ENCODE measurements at regions not wholly inside any gene's neighbourhood (a gene's known extent, or its start where the extent isn't known, plus 50 kb on each side); places are given as distances from the start of the nearest gene placed in this dataset.
"Not testable (repeated sequence)": the region's sequence is repeated elsewhere in the genome, so short reads cannot be mapped to it uniquely, and the experiment has no call there.

DNA sequence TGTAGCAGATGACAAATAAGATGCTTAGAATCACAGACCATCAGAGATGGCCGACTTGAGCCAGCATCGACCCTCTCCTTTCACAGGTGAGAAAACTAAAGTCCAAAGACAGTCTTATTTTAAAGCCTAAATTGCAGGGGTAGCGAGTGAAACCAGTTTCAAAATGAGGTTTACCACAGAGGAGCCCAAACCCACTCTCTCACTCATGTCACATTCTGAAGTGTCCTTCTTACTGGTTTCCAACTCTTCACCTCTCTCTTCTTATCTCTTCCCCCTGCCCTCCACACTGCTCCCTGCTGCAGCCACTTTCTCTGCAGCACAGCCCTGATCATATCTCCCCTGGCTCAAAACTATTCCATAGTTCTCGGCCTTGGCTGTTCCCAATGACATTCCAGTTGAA lies 57.0 kb upstream of the NID2 start:
- in situ Hi-C loops (cut with MboI; ENCODE audit: low pct_unique_long_range_greater_than_20kb, low sequenced_read_pairs), result no loop called here
- no peak for DNase-seq

DNA sequence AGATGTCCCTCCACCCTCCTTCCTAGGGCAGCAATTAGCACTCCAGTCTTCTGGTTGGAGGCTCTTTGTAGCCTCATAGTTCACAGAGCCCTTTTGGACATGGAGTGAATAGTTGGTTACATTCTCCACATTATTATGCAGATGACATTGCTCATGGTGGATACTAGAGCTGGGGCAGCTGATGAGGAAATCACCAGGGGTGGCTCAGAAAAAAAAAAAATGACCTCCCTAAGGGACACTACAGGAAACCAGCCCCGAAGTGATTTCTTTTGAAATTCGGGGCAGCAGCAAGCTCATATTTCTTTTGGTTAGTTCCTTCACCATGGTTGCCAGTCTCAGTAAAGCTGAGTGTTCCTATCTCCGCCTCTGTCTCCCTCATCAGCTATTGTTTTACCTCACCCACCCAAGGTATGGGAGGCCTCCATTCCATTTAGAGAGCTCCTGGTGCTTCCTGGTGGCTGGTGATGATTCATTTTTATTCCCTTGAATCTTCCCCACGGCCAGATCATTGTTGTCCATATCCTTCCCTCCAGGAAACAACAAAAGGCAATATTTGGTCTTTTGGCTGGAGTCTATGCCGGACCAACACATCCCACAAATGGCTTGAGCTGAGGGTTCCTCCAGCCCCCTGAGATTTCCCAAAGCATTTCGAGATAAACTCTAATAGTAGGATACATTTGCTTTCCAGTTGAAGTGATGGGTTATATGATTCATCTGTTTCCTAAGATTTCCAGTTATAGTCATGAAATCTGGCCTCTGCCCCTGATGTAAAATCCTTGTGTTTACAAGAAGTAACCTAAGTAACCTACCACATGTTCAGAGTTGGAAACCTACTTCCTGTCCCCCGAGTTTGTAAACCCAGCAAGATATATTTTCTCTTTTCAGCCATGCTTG lies 56.2 kb upstream of the NID2 start:
- no peak for DNase-seq
- in situ Hi-C loops (cut with MboI; ENCODE audit: low pct_unique_long_range_greater_than_20kb, low sequenced_read_pairs), result no loop called here

GRCh38 chr14:52122163-52122562 lies 53.3 kb upstream of the NID2 start:
- in situ Hi-C loops (cut with MboI; ENCODE audit: low pct_unique_long_range_greater_than_20kb, low sequenced_read_pairs); DNase-seq: not testable (repeated sequence)

DNA sequence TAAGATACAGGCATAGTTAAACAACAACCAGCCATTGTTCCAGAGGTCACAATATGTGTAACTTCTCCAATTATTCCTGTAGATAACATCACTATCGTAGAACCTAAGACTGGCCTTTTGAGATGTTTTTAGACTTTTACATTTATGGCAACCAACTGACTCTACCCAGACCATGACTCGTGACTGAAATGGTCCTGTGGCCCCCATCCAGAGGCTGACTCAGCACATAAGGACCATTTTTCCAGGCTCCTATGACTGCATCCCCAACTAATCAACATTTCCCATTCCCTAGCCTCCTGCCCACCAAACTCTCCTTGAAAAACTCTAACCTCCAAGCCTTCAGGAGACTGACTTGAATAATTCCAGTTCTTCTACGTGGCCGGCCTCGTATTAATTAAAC lies 52.6 kb upstream of the NID2 start:
- in situ Hi-C loops (cut with MboI; ENCODE audit: low pct_unique_long_range_greater_than_20kb, low sequenced_read_pairs), result no loop called here

DNA sequence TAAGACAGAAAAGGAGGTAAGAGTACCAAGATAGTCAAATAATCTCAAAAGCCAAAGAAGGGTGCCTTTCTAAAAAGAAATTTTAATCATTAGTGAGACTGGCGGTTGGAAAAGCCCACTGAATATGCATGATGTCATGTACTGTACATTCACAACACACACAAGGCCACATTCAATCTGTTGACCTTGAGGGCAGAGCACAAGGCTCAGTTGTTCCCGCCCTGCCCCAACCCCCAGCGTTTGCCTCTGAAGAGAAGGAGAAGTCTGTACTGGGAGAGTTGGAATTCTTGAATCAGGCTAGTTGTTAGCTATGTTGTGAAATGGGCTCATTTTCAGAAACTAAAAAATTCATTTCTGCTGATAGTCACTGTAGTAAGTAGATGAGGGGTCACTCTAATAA lies 50.2 kb upstream of the NID2 start:
- DNase-seq, result no peak
- in situ Hi-C loops (cut with MboI; ENCODE audit: low pct_unique_long_range_greater_than_20kb, low sequenced_read_pairs), result no loop called here

More for the DNA sequence above, 52.6 kb upstream of the NID2 start:
- no peak for DNase-seq

All from KBM-7 (cell line).